ENCODE measurements at regions not wholly inside any gene's neighbourhood (a gene's known extent, or its start where the extent isn't known, plus 50 kb on each side); places are given as distances from the start of the nearest gene placed in this dataset.

GRCh38 chr3:135674508-135674907 is 291.0 kb upstream of the PPP2R3A start:
- Mint-ChIP-seq H3K4me3 (no peak overlapping the region), H3K27me3 (no peaks in the 10 kb centered on the region), H3K36me3 (ENCODE audit: low read depth) (no peaks in the 10 kb centered on the region), H3K27ac (no peak overlapping the region), H3K9me3 (peaks cover 10% of the 10 kb centered on the region), H3K4me1 (no peaks in the 10 kb centered on the region)
- intact Hi-C loops (cut with micrococcal nuclease), result no loop called here
- no peak for DNase-seq

- H3K36me3 Mint-ChIP-seq (ENCODE audit: low read depth), result no peaks in the 10 kb centered on the region
- no peaks in the 10 kb centered on the region for H3K4me1 Mint-ChIP-seq
- no peak overlapping the region for H3K4me3 Mint-ChIP-seq
- H3K27me3 Mint-ChIP-seq, result no peaks in the 10 kb centered on the region
- peaks cover 10% of the 10 kb centered on the region for H3K9me3 Mint-ChIP-seq
- DNase-seq, result no peak
- no peak overlapping the region for H3K27ac Mint-ChIP-seq
- intact Hi-C loops (cut with micrococcal nuclease), result no loop called here
Measured at GRCh38 chr3:135678386-135678785, 287.1 kb upstream of the PPP2R3A start.

GRCh38 chr3:135688003-135688402 is 277.5 kb upstream of the PPP2R3A start:
- intact Hi-C loops (cut with micrococcal nuclease), result no loop called here
- no peak overlapping the region for H3K27ac Mint-ChIP-seq
- no peak overlapping the region for H3K4me3 Mint-ChIP-seq
- no peak for DNase-seq
- no peaks in the 10 kb centered on the region for H3K9me3 Mint-ChIP-seq
- H3K27me3 Mint-ChIP-seq, result no peaks in the 10 kb centered on the region
- no peaks in the 10 kb centered on the region for H3K36me3 Mint-ChIP-seq (ENCODE audit: low read depth)
- H3K4me1 Mint-ChIP-seq, result no peaks in the 10 kb centered on the region

- Mint-ChIP-seq H3K27me3 (no peaks in the 10 kb centered on the region), H3K4me1 (no peaks in the 10 kb centered on the region), H3K27ac (no peak overlapping the region), H3K9me3 (no peaks in the 10 kb centered on the region), H3K4me3 (no peak overlapping the region), H3K36me3 (ENCODE audit: low read depth) (no peaks in the 10 kb centered on the region)
- intact Hi-C loops (cut with micrococcal nuclease), result no loop called here
- no peak for DNase-seq
Measured at GRCh38 chr3:135690664-135691063, 274.9 kb upstream of the PPP2R3A start.

GRCh38 chr3:135691240-135691639 is 274.3 kb upstream of the PPP2R3A start:
- Mint-ChIP-seq H3K36me3 (ENCODE audit: low read depth) (no peaks in the 10 kb centered on the region), H3K9me3 (no peaks in the 10 kb centered on the region), H3K27me3 (no peaks in the 10 kb centered on the region), H3K4me3 (no peak overlapping the region), H3K4me1 (no peaks in the 10 kb centered on the region), H3K27ac (no peak overlapping the region)
- intact Hi-C loops (cut with micrococcal nuclease), result no loop called here
- DNase-seq, result no peak

GRCh38 chr3:135694142-135694541 is 271.4 kb upstream of the PPP2R3A start:
- intact Hi-C loops (cut with micrococcal nuclease), result no loop called here

GRCh38 chr3:135699741-135700140 is 265.8 kb upstream of the PPP2R3A start:
- no peak for DNase-seq
- no peaks in the 10 kb centered on the region for H3K36me3 Mint-ChIP-seq (ENCODE audit: low read depth)
- no peak overlapping the region for H3K4me3 Mint-ChIP-seq
- no peaks in the 10 kb centered on the region for H3K27me3 Mint-ChIP-seq
- intact Hi-C loops (cut with micrococcal nuclease), result no loop called here
- H3K4me1 Mint-ChIP-seq, result no peaks in the 10 kb centered on the region
- no peaks in the 10 kb centered on the region for H3K9me3 Mint-ChIP-seq
- no peak overlapping the region for H3K27ac Mint-ChIP-seq

More at GRCh38 chr3:135694142-135694541, 271.4 kb upstream of the PPP2R3A start:
- DNase-seq, result no peak
- no peaks in the 10 kb centered on the region for H3K4me1 Mint-ChIP-seq
- H3K36me3 Mint-ChIP-seq (ENCODE audit: low read depth), result no peaks in the 10 kb centered on the region
- no peak overlapping the region for H3K27ac Mint-ChIP-seq
- H3K4me3 Mint-ChIP-seq, result no peak overlapping the region
- no peaks in the 10 kb centered on the region for H3K27me3 Mint-ChIP-seq
- H3K9me3 Mint-ChIP-seq, result no peaks in the 10 kb centered on the region

- Mint-ChIP-seq H3K4me1 (no peaks in the 10 kb centered on the region), H3K27ac (no peak overlapping the region), H3K27me3 (no peaks in the 10 kb centered on the region), H3K36me3 (ENCODE audit: low read depth) (no peaks in the 10 kb centered on the region), H3K4me3 (no peak overlapping the region), H3K9me3 (no peaks in the 10 kb centered on the region)
- intact Hi-C loops (cut with micrococcal nuclease), result no loop called here
- DNase-seq, result no peak
Measured at GRCh38 chr3:135706758-135707375, 258.7 kb upstream of the PPP2R3A start.

GRCh38 chr3:135719449-135719848 is 246.1 kb upstream of the PPP2R3A start:
- Mint-ChIP-seq H3K4me3 (no peak overlapping the region), H3K36me3 (ENCODE audit: low read depth) (no peaks in the 10 kb centered on the region), H3K4me1 (no peaks in the 10 kb centered on the region), H3K27me3 (no peaks in the 10 kb centered on the region), H3K9me3 (no peaks in the 10 kb centered on the region), H3K27ac (no peak overlapping the region)
- intact Hi-C loops (cut with micrococcal nuclease), result no loop called here
- no peak for DNase-seq

- H3K4me3 Mint-ChIP-seq, result no peak overlapping the region
- no peaks in the 10 kb centered on the region for H3K27me3 Mint-ChIP-seq
- H3K36me3 Mint-ChIP-seq (ENCODE audit: low read depth), result no peaks in the 10 kb centered on the region
- intact Hi-C loops (cut with micrococcal nuclease), result no loop called here
- DNase-seq, result no peak
- no peak overlapping the region for H3K27ac Mint-ChIP-seq
- no peaks in the 10 kb centered on the region for H3K4me1 Mint-ChIP-seq
- H3K9me3 Mint-ChIP-seq, result peaks cover 18% of the 10 kb centered on the region
Measured at GRCh38 chr3:135728007-135728721, 237.4 kb upstream of the PPP2R3A start.

- no peaks in the 10 kb centered on the region for H3K4me1 Mint-ChIP-seq
- intact Hi-C loops (cut with micrococcal nuclease), result no loop called here
- no peaks in the 10 kb centered on the region for H3K36me3 Mint-ChIP-seq (ENCODE audit: low read depth)
- H3K4me3 Mint-ChIP-seq, result no peak overlapping the region
- no peak overlapping the region for H3K27ac Mint-ChIP-seq
- no peak for DNase-seq
- H3K27me3 Mint-ChIP-seq, result no peaks in the 10 kb centered on the region
- H3K9me3 Mint-ChIP-seq, result peaks cover 31% of the 10 kb centered on the region
Measured at GRCh38 chr3:135731546-135731945, 234.0 kb upstream of the PPP2R3A start.

- Mint-ChIP-seq H3K27ac (no peak overlapping the region), H3K4me1 (no peaks in the 10 kb centered on the region), H3K36me3 (ENCODE audit: low read depth) (no peaks in the 10 kb centered on the region), H3K9me3 (peaks cover 24% of the 10 kb centered on the region), H3K27me3 (no peaks in the 10 kb centered on the region), H3K4me3 (no peak overlapping the region)
- intact Hi-C loops (cut with micrococcal nuclease), result no loop called here
- peak; percentile 35 for DNase-seq
Measured at GRCh38 chr3:135736740-135737139, 228.8 kb upstream of the PPP2R3A start.

- no peak overlapping the region for H3K27ac Mint-ChIP-seq
- H3K4me1 Mint-ChIP-seq, result no peaks in the 10 kb centered on the region
- H3K9me3 Mint-ChIP-seq, result peaks cover 9% of the 10 kb centered on the region
- no peak for DNase-seq
- H3K36me3 Mint-ChIP-seq (ENCODE audit: low read depth), result no peaks in the 10 kb centered on the region
- H3K27me3 Mint-ChIP-seq, result no peaks in the 10 kb centered on the region
- intact Hi-C loops (cut with micrococcal nuclease), result no loop called here
- H3K4me3 Mint-ChIP-seq, result no peak overlapping the region
Measured at GRCh38 chr3:135739779-135740178, 225.7 kb upstream of the PPP2R3A start.

GRCh38 chr3:135740211-135740610 is 225.3 kb upstream of the PPP2R3A start:
- DNase-seq, result peak; percentile 29
- no peak overlapping the region for H3K4me3 Mint-ChIP-seq
- H3K36me3 Mint-ChIP-seq (ENCODE audit: low read depth), result no peaks in the 10 kb centered on the region
- intact Hi-C loops (cut with micrococcal nuclease), result no loop called here
- H3K27ac Mint-ChIP-seq, result no peak overlapping the region
- no peaks in the 10 kb centered on the region for H3K4me1 Mint-ChIP-seq
- H3K27me3 Mint-ChIP-seq, result no peaks in the 10 kb centered on the region
- peaks cover 6% of the 10 kb centered on the region for H3K9me3 Mint-ChIP-seq

GRCh38 chr3:135740751-135741150 is 224.8 kb upstream of the PPP2R3A start:
- no peaks in the 10 kb centered on the region for H3K4me1 Mint-ChIP-seq
- no peak overlapping the region for H3K4me3 Mint-ChIP-seq
- H3K27ac Mint-ChIP-seq, result no peak overlapping the region
- intact Hi-C loops (cut with micrococcal nuclease), result no loop called here
- H3K36me3 Mint-ChIP-seq (ENCODE audit: low read depth), result no peaks in the 10 kb centered on the region
- H3K9me3 Mint-ChIP-seq, result peaks cover 4% of the 10 kb centered on the region
- DNase-seq, result peak; percentile 5
- no peaks in the 10 kb centered on the region for H3K27me3 Mint-ChIP-seq
